Skeletal muscle tissue (tissue), 3 donors: ENCODE measurements at regions not wholly inside any gene's neighbourhood (a gene's known extent, or its start where the extent isn't known, plus 50 kb on each side); places are given as distances from the start of the nearest gene placed in this dataset.

Experiments
- H3K27ac ChIP-seq: one replicate; pipeline ENCODE4 v1.7.0; 2013; ENCODE audit warnings: mild to moderate bottlenecking, low read depth, low read length, inconsistent platforms
- H3K27me3 ChIP-seq, 3 donors: one replicate each; pipeline ENCODE4 v1.7.0; 2013; ENCODE audit warnings: low read length in 3 of 3; ENCODE audit not compliant: control insufficient read depth in 3 of 3, insufficient read depth in 3 of 3
- H3K36me3 ChIP-seq, 3 donors: one replicate each; pipeline ENCODE4 v1.7.0; 2013; ENCODE audit warnings: low read length in 3 of 3; ENCODE audit not compliant: control insufficient read depth in 3 of 3, insufficient read depth in 3 of 3
- H3K4me1 ChIP-seq, 3 donors: one replicate each; pipeline ENCODE4 v1.7.0; 2013; ENCODE audit warnings: low read length in 3 of 3, mild to moderate bottlenecking in 3 of 3; ENCODE audit not compliant: control insufficient read depth in 3 of 3, insufficient read depth in 3 of 3
- H3K4me3 ChIP-seq, 3 donors: one replicate each; pipeline ENCODE4 v1.7.0; 2013; ENCODE audit warnings: low read length in 3 of 3
- H3K9ac ChIP-seq, 3 donors: one replicate each; pipeline ENCODE4 v1.7.0; 2013; ENCODE audit warnings: low read length in 3 of 3, mild to moderate bottlenecking in 3 of 3, moderate library complexity in 2 of 3, low read depth in 1 of 3
- H3K9me3 ChIP-seq, 3 donors: one replicate each; pipeline ENCODE4 v1.7.0; 2013; ENCODE audit warnings: low read length in 3 of 3; ENCODE audit not compliant: control insufficient read depth in 3 of 3
- donor health status: Osteomylitis.

GRCh38 chr4:32172086-32172485 is 1451.9 kb downstream of the PCDH7 start:
- Histone ChIP-seq H3K36me3 (no peaks in the 10 kb centered on the region), H3K4me3 (no peak overlapping the region), H3K27me3 (no peaks in the 10 kb centered on the region), H3K9ac (no peak overlapping the region), H3K27ac (no peak overlapping the region), H3K4me1 (no peaks in the 10 kb centered on the region), H3K9me3 (no peaks in the 10 kb centered on the region)

DNA sequence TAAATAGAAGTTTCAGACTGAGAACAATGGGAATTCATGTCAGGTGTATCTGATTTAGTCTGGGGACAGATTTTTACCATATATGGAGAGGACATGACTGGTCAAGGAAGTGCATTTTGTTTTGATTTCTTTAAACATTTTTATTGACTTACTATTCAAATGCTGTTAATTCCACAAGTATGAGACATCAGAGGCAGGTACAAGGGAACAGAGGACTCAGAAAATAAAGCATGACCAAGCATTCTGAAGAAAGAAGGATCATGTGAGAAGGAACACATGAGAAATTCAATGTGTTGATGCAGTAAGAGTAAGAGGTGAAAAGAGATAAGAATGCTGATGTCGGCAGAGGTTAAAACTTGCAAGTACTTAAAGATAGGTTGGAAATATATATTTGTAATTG is 1452.6 kb downstream of the PCDH7 start:
- Histone ChIP-seq H3K36me3 (no peaks in the 10 kb centered on the region), H3K4me1 (no peaks in the 10 kb centered on the region), H3K4me3 (no peak overlapping the region), H3K9ac (no peak overlapping the region), H3K9me3 (no peaks in the 10 kb centered on the region), H3K27ac (no peak overlapping the region), H3K27me3 (no peaks in the 10 kb centered on the region)

DNA sequence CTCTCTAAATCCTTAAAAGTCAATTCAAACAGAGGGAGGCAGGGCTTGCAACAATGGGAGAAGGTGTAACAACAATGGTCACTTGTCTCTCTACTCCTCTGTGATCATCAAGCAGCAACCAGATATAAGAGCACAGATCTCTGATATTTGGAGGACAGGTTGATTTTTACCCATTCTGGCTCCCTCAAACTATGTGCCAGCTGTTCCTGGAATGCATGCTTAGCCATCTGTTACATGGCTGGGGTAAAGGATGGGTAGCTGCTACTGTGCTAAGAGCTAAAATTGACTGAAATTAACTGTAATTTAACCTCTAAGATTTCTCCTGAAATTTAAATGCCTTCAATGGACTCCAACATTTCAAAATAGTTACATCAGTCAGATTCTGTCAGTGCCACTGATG is 1459.9 kb downstream of the PCDH7 start:
- no peaks in the 10 kb centered on the region for H3K27me3 ChIP-seq

GRCh38 chr4:32184186-32184585 is 1464.0 kb downstream of the PCDH7 start:
- Histone ChIP-seq H3K9ac (no peak overlapping the region), H3K27me3 (no peaks in the 10 kb centered on the region), H3K4me1 (no peaks in the 10 kb centered on the region), H3K4me3 (no peak overlapping the region), H3K9me3 (no peaks in the 10 kb centered on the region), H3K36me3 (no peaks in the 10 kb centered on the region), H3K27ac (no peak overlapping the region)

More for the DNA sequence above, 1459.9 kb downstream of the PCDH7 start:
- H3K27ac ChIP-seq = no peak overlapping the region
- no peak overlapping the region for H3K9ac ChIP-seq
- H3K4me3 ChIP-seq = no peak overlapping the region
- H3K9me3 ChIP-seq = no peaks in the 10 kb centered on the region
- H3K4me1 ChIP-seq = no peaks in the 10 kb centered on the region
- no peaks in the 10 kb centered on the region for H3K36me3 ChIP-seq

DNA sequence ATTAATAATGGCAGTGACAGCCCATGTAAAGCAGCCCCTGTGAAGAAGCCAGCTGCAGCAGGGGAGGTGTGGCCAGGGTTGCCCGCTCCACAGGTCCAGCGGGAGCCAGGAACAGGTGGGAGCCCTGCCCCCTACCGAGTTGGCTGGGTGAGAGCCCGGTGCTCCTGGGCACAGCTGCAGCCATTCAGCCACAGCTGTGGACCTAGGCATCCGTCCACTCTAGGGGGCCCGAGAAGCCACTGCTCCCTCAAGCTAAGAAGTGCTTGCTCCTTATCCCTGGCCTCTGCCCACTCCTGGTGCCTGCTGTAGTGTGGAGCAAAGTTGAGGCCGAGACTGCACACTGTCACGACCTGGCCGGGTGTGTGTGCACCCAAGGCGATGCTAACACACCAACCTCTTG is 1469.0 kb downstream of the PCDH7 start:
- Histone ChIP-seq H3K27ac (no peak overlapping the region), H3K4me3 (no peak overlapping the region), H3K36me3 (no peaks in the 10 kb centered on the region), H3K27me3 (no peaks in the 10 kb centered on the region), H3K4me1 (no peaks in the 10 kb centered on the region), H3K9ac (no peak overlapping the region), H3K9me3 (no peaks in the 10 kb centered on the region)

- Histone ChIP-seq H3K9ac (no peak overlapping the region), H3K36me3 (no peaks in the 10 kb centered on the region), H3K4me1 (no peaks in the 10 kb centered on the region), H3K4me3 (no peak overlapping the region), H3K9me3 (no peaks in the 10 kb centered on the region), H3K27ac (no peak overlapping the region), H3K27me3 (no peaks in the 10 kb centered on the region)
These were observed 1469.6 kb downstream of the PCDH7 start for GRCh38 chr4:32189788-32190187.

GRCh38 chr4:32191961-32192360 is 1471.8 kb downstream of the PCDH7 start:
- Histone ChIP-seq H3K9ac (no peak overlapping the region), H3K27me3 (no peaks in the 10 kb centered on the region), H3K4me3 (no peak overlapping the region), H3K27ac (no peak overlapping the region), H3K4me1 (no peaks in the 10 kb centered on the region), H3K36me3 (no peaks in the 10 kb centered on the region), H3K9me3 (no peaks in the 10 kb centered on the region)

DNA sequence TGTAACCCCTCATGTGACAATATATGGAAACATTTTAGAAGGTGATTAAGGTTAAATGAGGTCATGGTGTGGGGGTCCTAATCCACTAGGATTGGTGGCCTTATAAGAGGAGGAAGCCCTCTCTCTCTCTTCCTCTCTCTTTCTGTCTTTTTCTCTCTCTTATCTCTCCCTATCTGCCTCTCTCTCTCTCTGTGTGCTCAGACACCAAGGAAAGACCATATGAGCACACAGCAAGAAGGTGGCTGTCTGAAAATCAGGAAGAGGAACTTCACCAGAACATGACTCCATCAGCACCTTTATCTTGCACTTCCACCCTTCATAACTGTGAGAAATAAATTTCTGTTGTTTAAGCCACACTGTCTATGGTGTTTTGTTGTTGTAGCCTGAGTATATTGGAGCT is 1472.2 kb downstream of the PCDH7 start:
- H3K9me3 ChIP-seq = no peaks in the 10 kb centered on the region
- no peaks in the 10 kb centered on the region for H3K4me1 ChIP-seq
- H3K9ac ChIP-seq = no peak overlapping the region
- H3K27ac ChIP-seq = no peak overlapping the region
- no peak overlapping the region for H3K4me3 ChIP-seq
- no peaks in the 10 kb centered on the region for H3K36me3 ChIP-seq
- H3K27me3 ChIP-seq = no peaks in the 10 kb centered on the region

- H3K9me3 ChIP-seq = no peaks in the 10 kb centered on the region
- no peak overlapping the region for H3K27ac ChIP-seq
- H3K4me3 ChIP-seq = no peak overlapping the region
- no peaks in the 10 kb centered on the region for H3K4me1 ChIP-seq
- no peaks in the 10 kb centered on the region for H3K36me3 ChIP-seq
- H3K27me3 ChIP-seq = no peaks in the 10 kb centered on the region
- no peak overlapping the region for H3K9ac ChIP-seq
These were observed 1472.8 kb downstream of the PCDH7 start for GRCh38 chr4:32192991-32193390.

DNA sequence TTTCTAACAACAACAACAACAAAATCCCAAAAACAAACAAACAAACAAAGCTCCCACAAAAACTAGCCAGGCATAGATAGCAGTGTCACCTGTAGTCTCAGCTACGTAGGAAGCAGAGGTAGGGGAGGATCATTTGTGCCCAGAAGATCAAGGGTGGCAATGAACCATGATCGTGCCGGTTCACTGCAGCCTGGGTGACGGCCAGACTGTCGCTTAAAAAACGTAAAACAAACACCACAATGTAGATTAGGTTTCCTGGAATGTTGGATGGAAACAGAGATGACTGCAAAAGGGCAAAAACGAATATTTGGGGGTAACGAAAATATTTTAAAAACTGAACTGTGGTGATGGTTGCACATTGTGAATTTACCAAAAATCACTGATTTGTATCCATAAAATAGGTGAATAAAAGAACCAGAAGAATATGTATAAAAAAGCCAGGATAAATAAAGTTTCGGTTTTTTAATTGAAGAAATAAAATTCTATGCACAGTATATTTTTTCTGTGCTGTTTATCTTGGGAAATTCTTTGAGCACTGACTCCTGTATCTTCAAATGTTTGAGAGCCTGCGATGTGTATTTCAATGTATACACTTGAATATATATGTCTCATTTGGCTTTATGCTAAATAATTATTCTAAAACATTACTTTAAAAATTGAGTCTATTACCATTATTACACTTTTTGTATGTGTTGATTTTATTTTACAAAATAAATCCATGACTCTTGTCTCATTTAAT is 1477.0 kb downstream of the PCDH7 start:
- Histone ChIP-seq H3K9me3 (no peaks in the 10 kb centered on the region), H3K4me1 (no peaks in the 10 kb centered on the region), H3K27me3 (no peaks in the 10 kb centered on the region), H3K36me3 (no peaks in the 10 kb centered on the region), H3K9ac (no peak overlapping the region), H3K4me3 (no peak overlapping the region), H3K27ac (no peak overlapping the region)
